ENCODE measurements at regions not wholly inside any gene's neighbourhood (a gene's known extent, or its start where the extent isn't known, plus 50 kb on each side); places are given as distances from the start of the nearest gene placed in this dataset.

- Mint-ChIP-seq H3K9me3 (ENCODE audit: insufficient read depth) (peaks cover 7% of the 10 kb centered on the region), H3K36me3 (ENCODE audit: low read depth) (no peaks in the 10 kb centered on the region)
- CTCF ChIA-PET, result no interaction called here
Observed at GRCh38 chr1:163745204-163745603, 423.4 kb downstream of the NUF2 start.

GRCh38 chr1:163747261-163747660 lies 425.5 kb downstream of the NUF2 start:
- DNase-seq (no peak), ATAC-seq (no peak)
- no peaks in the 10 kb centered on the region for H3K4me1 Mint-ChIP-seq (ENCODE audit: low read depth)
- no peak overlapping the region for H3K27ac Mint-ChIP-seq
- H3K9me3 Mint-ChIP-seq (ENCODE audit: insufficient read depth), result peaks cover 7% of the 10 kb centered on the region
- POLR2A ChIA-PET, result no interaction called here
- no peaks in the 10 kb centered on the region for H3K27me3 Mint-ChIP-seq (ENCODE audit: low read depth)
- CTCF ChIA-PET, result interaction anchor here (0.7 kb wide), 1 partner anchor 19 kb away, joined by 3 read pairs; no protein-coding TSS in a partner anchor
- H3K4me3 Mint-ChIP-seq, result no peak overlapping the region
- H3K36me3 Mint-ChIP-seq (ENCODE audit: low read depth), result no peaks in the 10 kb centered on the region

More at GRCh38 chr1:163745204-163745603, 423.4 kb downstream of the NUF2 start:
- Mint-ChIP-seq H3K27ac (no peak overlapping the region), H3K4me3 (no peak overlapping the region), H3K4me1 (ENCODE audit: low read depth) (no peaks in the 10 kb centered on the region), H3K27me3 (ENCODE audit: low read depth) (no peaks in the 10 kb centered on the region)
- POLR2A ChIA-PET, result no interaction called here
- ATAC-seq (no peak), DNase-seq (no peak)

GRCh38 chr1:163747855-163748254 lies 426.1 kb downstream of the NUF2 start:
- ChIA-PET CTCF (interaction anchor here (0.7 kb wide), 1 partner anchor 18 kb away, joined by 3 read pairs; no protein-coding TSS in a partner anchor), POLR2A (no interaction called here)
- Mint-ChIP-seq H3K4me1 (ENCODE audit: low read depth) (no peaks in the 10 kb centered on the region), H3K27ac (no peak overlapping the region), H3K9me3 (ENCODE audit: insufficient read depth) (peaks cover 7% of the 10 kb centered on the region), H3K4me3 (no peak overlapping the region), H3K27me3 (ENCODE audit: low read depth) (no peaks in the 10 kb centered on the region), H3K36me3 (ENCODE audit: low read depth) (no peaks in the 10 kb centered on the region)
- DNase-seq (no peak), ATAC-seq (no peak)

- ChIA-PET CTCF (no interaction called here), POLR2A (no interaction called here)
- no peak overlapping the region for H3K4me3 Mint-ChIP-seq
- peaks cover 4% of the 10 kb centered on the region for H3K9me3 Mint-ChIP-seq (ENCODE audit: insufficient read depth)
- H3K27ac Mint-ChIP-seq, result no peak overlapping the region
- ATAC-seq (no peak), DNase-seq (no peak)
- H3K36me3 Mint-ChIP-seq (ENCODE audit: low read depth), result no peaks in the 10 kb centered on the region
- no peaks in the 10 kb centered on the region for H3K4me1 Mint-ChIP-seq (ENCODE audit: low read depth)
- no peaks in the 10 kb centered on the region for H3K27me3 Mint-ChIP-seq (ENCODE audit: low read depth)
Observed at GRCh38 chr1:163758977-163759670, 437.4 kb downstream of the NUF2 start.

- Mint-ChIP-seq H3K36me3 (ENCODE audit: low read depth) (no peaks in the 10 kb centered on the region), H3K4me3 (no peak overlapping the region), H3K4me1 (ENCODE audit: low read depth) (no peaks in the 10 kb centered on the region), H3K27me3 (ENCODE audit: low read depth) (no peaks in the 10 kb centered on the region), H3K27ac (no peak overlapping the region), H3K9me3 (ENCODE audit: insufficient read depth) (peaks cover 8% of the 10 kb centered on the region)
- no peak for DNase-seq
- ChIA-PET CTCF (no interaction called here), POLR2A (no interaction called here)
- no peak for ATAC-seq
Observed at GRCh38 chr1:163761898-163762297, 440.1 kb downstream of the NUF2 start.

GRCh38 chr1:163766257-163766918 lies 444.6 kb downstream of the NUF2 start:
- Mint-ChIP-seq H3K27me3 (ENCODE audit: low read depth) (no peaks in the 10 kb centered on the region), H3K27ac (no peak overlapping the region), H3K36me3 (ENCODE audit: low read depth) (no peaks in the 10 kb centered on the region), H3K4me1 (ENCODE audit: low read depth) (no peaks in the 10 kb centered on the region), H3K9me3 (ENCODE audit: insufficient read depth) (peaks cover 4% of the 10 kb centered on the region), H3K4me3 (no peak overlapping the region)
- ChIA-PET POLR2A (no interaction called here), CTCF (interaction anchor here (0.9 kb wide), 1 partner anchor 19 kb away, joined by 3 read pairs; no protein-coding TSS in a partner anchor)
- no peak for ATAC-seq
- no peak for DNase-seq

- Mint-ChIP-seq H3K4me3 (no peak overlapping the region), H3K27ac (no peak overlapping the region), H3K27me3 (ENCODE audit: low read depth) (no peaks in the 10 kb centered on the region), H3K4me1 (ENCODE audit: low read depth) (no peaks in the 10 kb centered on the region), H3K36me3 (ENCODE audit: low read depth) (no peaks in the 10 kb centered on the region), H3K9me3 (ENCODE audit: insufficient read depth) (peaks cover 4% of the 10 kb centered on the region)
- ChIA-PET POLR2A (no interaction called here), CTCF (no interaction called here)
- DNase-seq (no peak), ATAC-seq (no peak)
Observed at GRCh38 chr1:163768576-163768975, 446.8 kb downstream of the NUF2 start.

- H3K36me3 Mint-ChIP-seq (ENCODE audit: low read depth), result no peaks in the 10 kb centered on the region
- no peaks in the 10 kb centered on the region for H3K27me3 Mint-ChIP-seq (ENCODE audit: low read depth)
- POLR2A ChIA-PET, result interaction anchor here (0.6 kb wide), 1 partner anchor 34 kb away, joined by 5 read pairs; no protein-coding TSS in a partner anchor
- H3K27ac Mint-ChIP-seq, result no peak overlapping the region
- no peaks in the 10 kb centered on the region for H3K4me1 Mint-ChIP-seq (ENCODE audit: low read depth)
- no peak overlapping the region for H3K4me3 Mint-ChIP-seq
- CTCF ChIA-PET, result no interaction called here
- DNase-seq (no peak), ATAC-seq (no peak)
- H3K9me3 Mint-ChIP-seq (ENCODE audit: insufficient read depth), result peaks cover 3% of the 10 kb centered on the region
Observed at GRCh38 chr1:163770265-163770664, 448.5 kb downstream of the NUF2 start.

- CTCF ChIA-PET, result no interaction called here
- no peaks in the 10 kb centered on the region for H3K36me3 Mint-ChIP-seq (ENCODE audit: low read depth)
- no peaks in the 10 kb centered on the region for H3K4me1 Mint-ChIP-seq (ENCODE audit: low read depth)
- no peak overlapping the region for H3K27ac Mint-ChIP-seq
- no peaks in the 10 kb centered on the region for H3K9me3 Mint-ChIP-seq (ENCODE audit: insufficient read depth)
- POLR2A ChIA-PET, result no interaction called here
- no peaks in the 10 kb centered on the region for H3K27me3 Mint-ChIP-seq (ENCODE audit: low read depth)
- DNase-seq, result no peak
- H3K4me3 Mint-ChIP-seq, result no peak overlapping the region
- ATAC-seq, result no peak
Observed at GRCh38 chr1:163771637-163772036, 449.9 kb downstream of the NUF2 start.

GRCh38 chr1:163772246-163772645 lies 450.5 kb downstream of the NUF2 start:
- POLR2A ChIA-PET, result no interaction called here
- Mint-ChIP-seq H3K4me3 (no peak overlapping the region), H3K27ac (no peak overlapping the region), H3K27me3 (ENCODE audit: low read depth) (no peaks in the 10 kb centered on the region), H3K9me3 (ENCODE audit: insufficient read depth) (no peaks in the 10 kb centered on the region), H3K4me1 (ENCODE audit: low read depth) (no peaks in the 10 kb centered on the region), H3K36me3 (ENCODE audit: low read depth) (no peaks in the 10 kb centered on the region)
- CTCF ChIA-PET, result no interaction called here
- no peak for DNase-seq
- no peak for ATAC-seq

- Mint-ChIP-seq H3K4me1 (ENCODE audit: low read depth) (no peaks in the 10 kb centered on the region), H3K9me3 (ENCODE audit: insufficient read depth) (no peaks in the 10 kb centered on the region), H3K27me3 (ENCODE audit: low read depth) (no peaks in the 10 kb centered on the region), H3K36me3 (ENCODE audit: low read depth) (no peaks in the 10 kb centered on the region), H3K4me3 (no peak overlapping the region), H3K27ac (no peak overlapping the region)
- ChIA-PET CTCF (no interaction called here), POLR2A (no interaction called here)
- ATAC-seq (no peak), DNase-seq (no peak)
Observed at GRCh38 chr1:163773396-163773795, 451.6 kb downstream of the NUF2 start.

- CTCF ChIA-PET, result no interaction called here
- no peaks in the 10 kb centered on the region for H3K27me3 Mint-ChIP-seq (ENCODE audit: low read depth)
- H3K4me3 Mint-ChIP-seq, result no peak overlapping the region
- POLR2A ChIA-PET, result no interaction called here
- H3K9me3 Mint-ChIP-seq (ENCODE audit: insufficient read depth), result peaks cover 5% of the 10 kb centered on the region
- H3K27ac Mint-ChIP-seq, result no peak overlapping the region
- no peaks in the 10 kb centered on the region for H3K4me1 Mint-ChIP-seq (ENCODE audit: low read depth)
- DNase-seq (no peak), ATAC-seq (no peak)
- no peaks in the 10 kb centered on the region for H3K36me3 Mint-ChIP-seq (ENCODE audit: low read depth)
Observed at GRCh38 chr1:163774401-163774945, 452.7 kb downstream of the NUF2 start.

Measured in activated CD8-positive, alpha-beta T cell treated with anti-CD3 and anti-CD28 coated beads, Interleukin-2, amount 10 ng/mL, durations not matched to agents 7 days and 5 days (primary cell).